ENCODE measurements at regions not wholly inside any gene's neighbourhood (a gene's known extent, or its start where the extent isn't known, plus 50 kb on each side); places are given as distances from the start of the nearest gene placed in this dataset.

GRCh38 chr2:160794926-160795325 is 301.3 kb upstream of the RBMS1 start:
- TF ChIP-seq EZH2 (IDR thresholded peaks at IDR 0.05; ENCODE audit: borderline replicate concordance, low read length) (no peak), CTCF (IDR thresholded peaks at IDR 0.05; ENCODE audit: low read length) (no peak)
- Histone ChIP-seq H3K4me2 (ENCODE audit: low read length) (no peak overlapping the region), H2AFZ (ENCODE audit: low read length) (no peak overlapping the region), H3K4me1 (ENCODE audit: insufficient read depth, low read length, severe bottlenecking) (no peaks in the 10 kb centered on the region), H3K27me3 (ENCODE audit: insufficient read depth, low read length) (no peaks in the 10 kb centered on the region), H3F3A (ENCODE audit: insufficient read depth, low read length) (no peaks in the 10 kb centered on the region), H3K36me3 (ENCODE audit: insufficient read depth, low read length) (no peaks in the 10 kb centered on the region), H3K9ac (ENCODE audit: low read length) (no peak overlapping the region), H3K27ac (ENCODE audit: low read depth, low read length, poor library complexity, severe bottlenecking) (no peak overlapping the region), H3K9me2 (ENCODE audit: low read depth, low read length) (no peaks in the 10 kb centered on the region), H3K4me3 (ENCODE audit: low read depth, low read length, poor library complexity, severe bottlenecking) (no peak overlapping the region), H3K79me2 (ENCODE audit: insufficient read depth, low read length) (no peaks in the 10 kb centered on the region), H4K20me1 (ENCODE audit: insufficient read depth, low read length) (no peaks in the 10 kb centered on the region), H3K9me3 (ENCODE audit: low read length) (no peaks in the 10 kb centered on the region)

GRCh38 chr2:160803881-160804280 is 310.3 kb upstream of the RBMS1 start:
- no peaks in the 10 kb centered on the region for H3K36me3 ChIP-seq (ENCODE audit: insufficient read depth, low read length)
- H3K4me3 ChIP-seq (ENCODE audit: low read depth, low read length, poor library complexity, severe bottlenecking): no peak overlapping the region
- no peaks in the 10 kb centered on the region for H3K9me3 ChIP-seq (ENCODE audit: low read length)
- no peaks in the 10 kb centered on the region for H4K20me1 ChIP-seq (ENCODE audit: insufficient read depth, low read length)
- TF ChIP-seq EZH2 (IDR thresholded peaks at IDR 0.05; ENCODE audit: borderline replicate concordance, low read length): no peak
- TF ChIP-seq CTCF (IDR thresholded peaks at IDR 0.05; ENCODE audit: low read length): no peak
- H2AFZ ChIP-seq (ENCODE audit: low read length): no peak overlapping the region
- no peaks in the 10 kb centered on the region for H3K9me2 ChIP-seq (ENCODE audit: low read depth, low read length)
- H3K27ac ChIP-seq (ENCODE audit: low read depth, low read length, poor library complexity, severe bottlenecking): no peak overlapping the region
- H3K4me1 ChIP-seq (ENCODE audit: insufficient read depth, low read length, severe bottlenecking): no peaks in the 10 kb centered on the region
- H3K9ac ChIP-seq (ENCODE audit: low read length): no peak overlapping the region
- H3K4me2 ChIP-seq (ENCODE audit: low read length): no peak overlapping the region
- no peaks in the 10 kb centered on the region for H3F3A ChIP-seq (ENCODE audit: insufficient read depth, low read length)
- no peaks in the 10 kb centered on the region for H3K27me3 ChIP-seq (ENCODE audit: insufficient read depth, low read length)
- H3K79me2 ChIP-seq (ENCODE audit: insufficient read depth, low read length): no peaks in the 10 kb centered on the region

GRCh38 chr2:160810406-160810805 is 316.8 kb upstream of the RBMS1 start:
- no peak overlapping the region for H3K4me2 ChIP-seq (ENCODE audit: low read length)
- no peaks in the 10 kb centered on the region for H3K79me2 ChIP-seq (ENCODE audit: insufficient read depth, low read length)
- TF ChIP-seq EZH2 (IDR thresholded peaks at IDR 0.05; ENCODE audit: borderline replicate concordance, low read length) (no peak), CTCF (IDR thresholded peaks at IDR 0.05; ENCODE audit: low read length) (no peak)
- H3K27ac ChIP-seq (ENCODE audit: low read depth, low read length, poor library complexity, severe bottlenecking): no peak overlapping the region
- no peaks in the 10 kb centered on the region for H4K20me1 ChIP-seq (ENCODE audit: insufficient read depth, low read length)
- no peak overlapping the region for H3K4me3 ChIP-seq (ENCODE audit: low read depth, low read length, poor library complexity, severe bottlenecking)
- H3K27me3 ChIP-seq (ENCODE audit: insufficient read depth, low read length): no peaks in the 10 kb centered on the region
- H3K36me3 ChIP-seq (ENCODE audit: insufficient read depth, low read length): no peaks in the 10 kb centered on the region
- H3F3A ChIP-seq (ENCODE audit: insufficient read depth, low read length): no peaks in the 10 kb centered on the region
- H3K4me1 ChIP-seq (ENCODE audit: insufficient read depth, low read length, severe bottlenecking): no peaks in the 10 kb centered on the region
- no peak overlapping the region for H2AFZ ChIP-seq (ENCODE audit: low read length)
- H3K9me2 ChIP-seq (ENCODE audit: low read depth, low read length): no peaks in the 10 kb centered on the region
- H3K9me3 ChIP-seq (ENCODE audit: low read length): no peaks in the 10 kb centered on the region
- no peak overlapping the region for H3K9ac ChIP-seq (ENCODE audit: low read length)
